ENCODE measurements at regions not wholly inside any gene's neighbourhood (a gene's known extent, or its start where the extent isn't known, plus 50 kb on each side); places are given as distances from the start of the nearest gene placed in this dataset.

GRCh38 chr1:221125976-221126375, 246.7 kb downstream of the HLX start:
- TF ChIP-seq CTCF (IDR thresholded peaks at IDR 0.05): no peak
- no peak for TF ChIP-seq ZFX (IDR thresholded peaks at IDR 0.05; ENCODE audit: borderline replicate concordance)
